Activated CD8-positive, alpha-beta T cell treated with anti-CD3 and anti-CD28 coated beads for 36 hours (primary cell): ENCODE measurements at regions not wholly inside any gene's neighbourhood (a gene's known extent, or its start where the extent isn't known, plus 50 kb on each side); places are given as distances from the start of the nearest gene placed in this dataset.

Experiments
- ATAC-seq: fragments of 200-7000 bp; cut with Tn5 transposase; one replicate; pipeline ENCODE4 v1.10.0; 2021; ENCODE audit warnings: mild to moderate bottlenecking, moderate library complexity
- CTCF ChIA-PET: fragments of 350-600 bp; sonication (Branson Sonifier 250); formaldehyde crosslinking; loops from one replicate; lab custom pipeline; 2021; ENCODE audit warnings: antibody characterized with exemption; lab: Charles Lee
- POLR2A ChIA-PET: fragments of 350-600 bp; sonication (Branson Sonifier 250); formaldehyde crosslinking; loops from one replicate; lab custom pipeline; 2021; ENCODE audit warnings: antibody characterized with exemption; lab: Charles Lee
- DNase-seq: peaks from one replicate; pipeline ENCODE4 v3.0.0-alpha.2; 2020
- H3K27ac Mint-ChIP-seq: one replicate; pipeline ENCODE4 v1.8.0; 2021; ENCODE audit warnings: mild to moderate bottlenecking, mixed read lengths
- H3K27me3 Mint-ChIP-seq: one replicate; pipeline ENCODE4 v1.8.0; 2021; ENCODE audit warnings: mixed read lengths
- H3K36me3 Mint-ChIP-seq: one replicate; pipeline ENCODE4 v1.8.0; 2021; ENCODE audit warnings: low read depth, mixed read lengths
- H3K4me1 Mint-ChIP-seq: one replicate; pipeline ENCODE4 v1.8.0; 2021; ENCODE audit warnings: low read depth, mixed read lengths
- H3K4me3 Mint-ChIP-seq: one replicate; pipeline ENCODE4 v1.8.0; 2021; ENCODE audit warnings: mild to moderate bottlenecking, moderate library complexity, mixed read lengths
- H3K9me3 Mint-ChIP-seq: one replicate; pipeline ENCODE4 v1.8.0; 2021; ENCODE audit warnings: mixed read lengths
- intact Hi-C: fragments of 100-400 bp; cut with micrococcal nuclease; formaldehyde crosslinking; loops from one replicate; pipeline ENCODE4 v1.10.0; 2022
- TF ChIP-seq, protein P1 (sequence below): fragments of 200-600 bp; IDR thresholded peaks from one replicate; pipeline ENCODE4 v1.8.0; 2022; ENCODE audit warnings: antibody characterized with exemption, mild to moderate bottlenecking

DNA sequence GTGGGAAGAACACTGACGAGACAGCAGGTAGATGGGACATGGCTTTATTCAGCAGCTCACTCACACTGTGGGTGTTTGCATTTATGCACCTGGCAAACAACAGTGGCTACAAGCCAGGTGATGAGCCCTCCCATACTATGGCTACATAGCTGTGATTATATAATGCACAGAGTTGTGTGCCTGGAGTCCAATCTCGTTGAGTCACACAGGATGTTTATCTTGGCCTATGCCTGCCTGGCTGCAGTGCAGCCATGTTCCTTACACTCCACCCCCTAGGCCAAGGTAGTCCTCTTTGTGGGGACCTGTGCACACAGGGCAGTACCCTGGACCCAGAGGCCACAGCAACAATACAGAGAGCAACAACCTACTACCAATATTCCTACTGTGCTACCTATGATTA is 1643.8 kb downstream of the MRPL39 start:
- no peaks in the 10 kb centered on the region for H3K27me3 Mint-ChIP-seq
- intact Hi-C loops: no loop called here

DNA sequence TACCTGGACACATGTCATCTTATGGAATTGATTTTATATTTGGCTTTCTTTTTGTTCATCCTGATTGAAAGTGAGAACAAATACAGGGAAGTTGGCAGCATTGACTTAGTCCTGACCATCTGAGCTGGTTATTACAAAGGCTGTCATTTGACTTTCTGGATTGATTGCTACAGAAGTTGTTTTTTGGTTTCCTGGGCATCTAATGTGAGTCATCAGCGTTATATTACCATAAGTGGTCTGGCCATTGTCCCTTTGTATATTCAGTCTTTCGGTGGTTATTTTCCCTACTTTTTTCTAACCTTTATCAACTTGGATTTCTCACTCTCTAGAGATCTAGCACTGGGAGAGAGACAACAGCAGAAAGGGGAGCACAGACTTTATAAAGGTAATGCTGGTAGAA is 1646.5 kb downstream of the MRPL39 start:
- POLR2A ChIA-PET: no interaction called here
- no peak overlapping the region for H3K27ac Mint-ChIP-seq
- TF ChIP-seq, protein P1, sequence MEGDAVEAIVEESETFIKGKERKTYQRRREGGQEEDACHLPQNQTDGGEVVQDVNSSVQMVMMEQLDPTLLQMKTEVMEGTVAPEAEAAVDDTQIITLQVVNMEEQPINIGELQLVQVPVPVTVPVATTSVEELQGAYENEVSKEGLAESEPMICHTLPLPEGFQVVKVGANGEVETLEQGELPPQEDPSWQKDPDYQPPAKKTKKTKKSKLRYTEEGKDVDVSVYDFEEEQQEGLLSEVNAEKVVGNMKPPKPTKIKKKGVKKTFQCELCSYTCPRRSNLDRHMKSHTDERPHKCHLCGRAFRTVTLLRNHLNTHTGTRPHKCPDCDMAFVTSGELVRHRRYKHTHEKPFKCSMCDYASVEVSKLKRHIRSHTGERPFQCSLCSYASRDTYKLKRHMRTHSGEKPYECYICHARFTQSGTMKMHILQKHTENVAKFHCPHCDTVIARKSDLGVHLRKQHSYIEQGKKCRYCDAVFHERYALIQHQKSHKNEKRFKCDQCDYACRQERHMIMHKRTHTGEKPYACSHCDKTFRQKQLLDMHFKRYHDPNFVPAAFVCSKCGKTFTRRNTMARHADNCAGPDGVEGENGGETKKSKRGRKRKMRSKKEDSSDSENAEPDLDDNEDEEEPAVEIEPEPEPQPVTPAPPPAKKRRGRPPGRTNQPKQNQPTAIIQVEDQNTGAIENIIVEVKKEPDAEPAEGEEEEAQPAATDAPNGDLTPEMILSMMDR: no peak
- no peaks in the 10 kb centered on the region for H3K9me3 Mint-ChIP-seq
- intact Hi-C loops: no loop called here
- no peaks in the 10 kb centered on the region for H3K27me3 Mint-ChIP-seq
- no peak overlapping the region for H3K4me3 Mint-ChIP-seq
- ATAC-seq (no peak), DNase-seq (no peak)
- no peaks in the 10 kb centered on the region for H3K36me3 Mint-ChIP-seq
- H3K4me1 Mint-ChIP-seq: peaks cover 2% of the 10 kb centered on the region
- CTCF ChIA-PET: no interaction called here

More for the DNA sequence above, 1643.8 kb downstream of the MRPL39 start:
- TF ChIP-seq, protein P1: no peak
- Mint-ChIP-seq H3K36me3 (no peaks in the 10 kb centered on the region), H3K4me1 (peaks cover 3% of the 10 kb centered on the region), H3K4me3 (no peak overlapping the region), H3K9me3 (no peaks in the 10 kb centered on the region), H3K27ac (no peak overlapping the region)
- CTCF ChIA-PET: no interaction called here
- POLR2A ChIA-PET: no interaction called here
- ATAC-seq: no peak
- no peak for DNase-seq

DNA sequence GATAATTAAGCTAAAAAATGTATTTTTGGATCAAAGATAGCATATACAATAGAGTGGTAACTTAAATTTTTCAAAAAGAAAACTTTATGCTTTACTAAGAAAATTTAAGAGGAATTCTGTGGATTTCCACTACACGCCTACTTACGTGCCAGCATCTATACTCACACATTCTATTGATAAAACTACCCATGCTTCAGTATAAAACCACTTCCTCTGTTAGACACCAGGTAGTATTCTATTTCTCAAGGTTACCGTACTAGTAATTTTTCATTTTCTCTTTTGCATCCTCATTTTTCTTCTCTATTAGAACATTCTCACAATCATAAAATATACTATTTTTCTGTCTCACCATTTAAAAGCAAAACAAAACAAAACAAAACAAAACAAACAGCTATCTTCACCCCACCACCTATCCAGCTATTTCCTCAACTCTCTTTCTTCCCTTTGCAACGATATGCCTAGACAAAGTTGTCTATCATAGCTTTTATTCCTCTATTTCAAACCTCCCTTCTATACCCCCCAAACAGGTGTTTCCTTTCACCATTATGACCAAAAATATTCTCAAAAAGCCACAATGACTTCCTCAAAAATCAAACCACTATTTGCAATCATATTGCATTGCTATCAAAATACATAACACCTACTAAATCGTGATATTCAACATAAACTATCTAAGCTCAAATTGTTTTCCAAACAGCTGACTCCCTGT is 1652.0 kb downstream of the MRPL39 start:
- TF ChIP-seq, protein P1: no peak
- DNase-seq (no peak), ATAC-seq (peak; percentile 42)
- CTCF ChIA-PET: interaction anchor here (0.9 to 1.7 kb wide), 3 partner anchors 14 to 102 kb away, joined by 3 to 6 read pairs (median 3); no protein-coding TSS in a partner anchor
- Mint-ChIP-seq H3K36me3 (no peaks in the 10 kb centered on the region), H3K4me3 (peak overlapping the region; percentile 2), H3K9me3 (no peaks in the 10 kb centered on the region), H3K4me1 (peaks cover 13% of the 10 kb centered on the region), H3K27me3 (no peaks in the 10 kb centered on the region), H3K27ac (peak overlapping the region; percentile 3)
- intact Hi-C loops: no loop called here
- POLR2A ChIA-PET: no interaction called here

DNA sequence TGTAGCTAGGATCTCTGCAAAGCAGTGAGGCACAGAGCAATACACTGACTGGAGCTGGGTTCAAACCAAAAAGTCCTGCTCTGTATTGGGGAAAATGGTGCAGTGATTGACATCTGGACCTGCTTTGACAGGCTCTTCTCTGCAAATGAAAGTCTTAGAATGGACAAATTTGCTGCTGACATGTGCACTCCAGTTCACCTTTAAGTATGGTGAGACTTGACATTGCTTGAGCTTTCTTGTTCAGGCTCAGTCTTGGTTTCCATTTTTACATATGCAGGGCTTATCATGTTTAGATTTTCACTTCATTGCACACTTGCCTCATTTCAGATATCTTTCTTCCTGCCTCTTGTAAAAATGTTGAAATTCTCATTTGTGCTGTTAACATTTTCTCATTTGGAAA is 1655.0 kb downstream of the MRPL39 start:
- H3K9me3 Mint-ChIP-seq: no peaks in the 10 kb centered on the region
- H3K4me3 Mint-ChIP-seq: no peak overlapping the region
- POLR2A ChIA-PET: no interaction called here
- TF ChIP-seq, protein P1: no peak
- peaks cover 26% of the 10 kb centered on the region for H3K4me1 Mint-ChIP-seq
- ATAC-seq (no peak), DNase-seq (no peak)
- H3K27ac Mint-ChIP-seq: no peak overlapping the region
- no peaks in the 10 kb centered on the region for H3K36me3 Mint-ChIP-seq
- CTCF ChIA-PET: interaction anchor here (0.6 kb wide), 1 partner anchor 17 kb away, joined by 3 read pairs; no protein-coding TSS in a partner anchor
- H3K27me3 Mint-ChIP-seq: no peaks in the 10 kb centered on the region
- intact Hi-C loops: no loop called here

DNA sequence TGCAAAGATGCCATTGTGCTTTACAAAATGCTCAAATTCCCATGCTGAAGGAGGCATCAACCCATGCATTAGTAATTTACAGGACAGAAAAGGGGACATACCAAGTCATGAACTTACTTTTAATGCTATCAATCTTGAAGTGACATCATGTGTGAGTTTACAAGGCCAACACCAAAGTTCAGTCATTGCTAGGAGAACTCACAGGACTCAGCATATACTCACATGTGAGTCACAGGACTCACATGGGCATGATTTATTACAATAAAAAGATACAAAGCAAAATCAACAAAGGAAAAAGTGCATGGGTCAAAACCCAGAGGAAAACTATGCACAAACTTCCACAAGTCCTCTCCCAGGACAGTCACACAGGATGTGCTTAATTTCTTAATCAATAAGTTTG is 1656.0 kb downstream of the MRPL39 start:
- Mint-ChIP-seq H3K27me3 (no peaks in the 10 kb centered on the region), H3K9me3 (no peaks in the 10 kb centered on the region), H3K36me3 (no peaks in the 10 kb centered on the region), H3K4me1 (peaks cover 26% of the 10 kb centered on the region), H3K27ac (no peak overlapping the region), H3K4me3 (no peak overlapping the region)
- no peak for DNase-seq
- TF ChIP-seq, protein P1: no peak
- ChIA-PET CTCF (no interaction called here), POLR2A (no interaction called here)
- no peak for ATAC-seq
- intact Hi-C loops: no loop called here
